ENCODE measurements at regions not wholly inside any gene's neighbourhood (a gene's known extent, or its start where the extent isn't known, plus 50 kb on each side); places are given as distances from the start of the nearest gene placed in this dataset.

DNA sequence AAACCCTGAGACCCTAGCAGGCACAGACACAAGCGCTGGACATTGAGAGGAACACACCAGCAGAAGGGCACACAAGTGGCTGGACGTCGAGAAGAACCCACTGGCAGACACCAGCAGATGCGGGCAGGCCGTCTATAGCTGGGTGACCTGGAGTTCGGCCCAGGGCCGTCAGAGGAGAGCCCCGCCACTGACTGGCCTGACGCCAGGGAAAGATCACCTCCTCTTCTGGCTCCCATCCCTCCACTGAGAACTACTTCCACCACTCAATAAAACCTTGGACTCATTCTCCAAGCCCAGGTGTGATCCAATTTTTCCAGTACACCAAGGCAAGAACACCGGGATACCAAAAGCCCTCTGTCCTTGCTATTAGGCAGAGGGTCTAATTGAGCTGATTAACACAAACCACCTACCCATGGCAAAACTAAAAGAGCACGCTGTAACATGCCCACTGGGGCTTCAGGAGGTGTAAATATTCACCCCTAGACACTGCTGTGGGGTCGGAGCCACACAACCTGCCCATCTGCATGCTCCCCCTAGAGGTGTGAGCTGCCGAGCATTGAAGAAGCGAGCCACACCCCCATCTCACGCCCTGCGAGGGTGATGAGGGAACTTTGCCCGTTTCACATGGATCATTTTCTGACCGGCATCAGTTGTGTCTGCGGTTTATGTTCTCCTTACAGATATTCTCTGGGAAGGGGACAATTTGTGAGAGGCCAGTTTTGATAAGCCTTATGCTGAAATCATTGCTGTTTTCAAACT is 104.8 kb downstream of the HLX start:
- no peak for DNase-seq

GRCh38 chr1:220990427-220991339 is 111.4 kb downstream of the HLX start:
- DNase-seq = peak; percentile 2

DNA sequence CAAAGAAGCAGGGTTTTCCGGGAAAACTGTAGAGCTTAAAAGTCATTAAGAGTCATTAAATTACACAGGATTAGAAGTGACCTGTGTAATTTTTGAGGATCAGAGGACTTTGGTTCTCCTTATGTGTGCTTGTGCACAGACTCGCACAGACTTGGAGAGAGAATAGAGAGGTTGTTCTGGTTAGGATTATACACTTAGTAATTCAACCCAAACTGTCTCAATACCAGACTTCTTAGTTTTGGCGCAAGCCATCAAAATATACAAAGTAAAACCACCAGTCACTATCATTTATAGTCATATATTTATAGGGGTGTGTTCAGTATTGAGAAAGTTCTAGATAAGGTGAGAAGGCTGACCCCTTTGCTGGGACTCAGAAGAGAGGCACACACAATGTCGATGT is 112.3 kb downstream of the HLX start:
- DNase-seq = no peak

DNA sequence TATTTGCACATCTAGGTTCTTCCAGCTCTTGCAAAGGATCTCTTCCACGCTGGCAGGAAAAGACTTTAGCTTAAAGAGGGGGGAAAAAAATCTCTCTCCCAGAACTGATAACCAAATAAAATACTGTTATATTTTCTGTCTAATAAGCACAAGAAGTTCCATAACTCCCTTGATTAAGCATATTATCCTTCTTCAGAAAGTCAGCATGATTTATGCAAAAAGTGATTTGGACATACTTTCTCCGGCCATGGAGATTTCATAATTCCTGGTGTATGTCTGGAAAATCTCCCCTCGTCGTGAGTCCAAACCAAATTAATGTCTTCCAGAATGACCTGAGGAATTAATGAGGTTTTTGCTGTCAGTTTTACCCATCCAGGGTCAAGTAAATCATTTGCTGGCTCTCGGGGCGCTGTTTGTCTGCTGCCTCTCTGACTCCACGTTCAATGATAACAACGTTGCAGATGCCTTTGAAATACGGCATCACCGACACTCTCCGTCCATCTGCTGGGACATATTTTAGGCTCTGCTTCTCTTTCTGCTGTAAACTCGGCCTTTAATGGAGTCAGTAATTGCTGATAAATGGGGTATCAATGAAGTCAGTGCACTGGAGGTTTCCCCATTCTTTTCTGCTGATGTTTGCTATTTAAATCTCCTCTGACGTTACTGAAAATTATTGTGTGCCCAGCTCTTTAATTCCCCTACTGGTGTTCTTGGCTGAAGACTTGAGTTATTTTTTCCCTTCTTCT is 112.9 kb downstream of the HLX start:
- no peak for DNase-seq

DNA sequence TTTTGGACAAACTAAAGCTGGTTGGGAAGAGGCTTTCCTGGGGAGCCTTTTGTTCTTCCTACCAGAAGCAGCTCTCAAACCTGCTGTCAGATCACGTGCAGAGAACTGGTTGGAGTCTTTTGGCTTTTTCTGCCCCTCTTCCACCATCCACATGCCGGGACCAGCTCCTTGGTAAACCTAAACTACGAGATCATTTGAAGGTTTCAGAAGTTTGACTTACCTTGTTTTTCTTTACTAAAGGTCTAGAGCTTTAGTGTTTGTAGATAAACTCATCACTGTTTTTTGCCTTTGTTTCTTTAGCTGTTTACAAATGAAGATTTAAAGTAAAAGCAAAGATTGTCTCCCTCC is 113.4 kb downstream of the HLX start:
- no peak for DNase-seq

DNA sequence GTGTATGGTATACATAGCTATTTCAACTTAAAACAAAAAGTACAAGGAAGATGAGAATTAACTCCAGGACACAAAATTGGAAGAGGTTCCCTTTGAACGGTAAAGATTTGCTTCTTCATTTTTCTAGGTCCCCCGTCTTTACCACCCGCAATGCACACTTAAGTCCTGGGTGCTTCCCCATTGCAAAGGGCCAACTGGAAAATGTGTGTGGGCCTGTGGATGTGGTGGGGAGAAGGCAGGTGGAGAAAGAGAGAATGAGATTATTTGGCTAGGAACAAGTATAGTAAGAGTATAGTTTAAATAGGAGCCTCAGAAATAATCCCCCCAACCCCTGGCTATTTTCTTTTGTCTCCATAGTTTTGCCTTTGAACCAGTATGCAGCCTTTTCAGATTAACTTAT is 115.4 kb downstream of the HLX start:
- DNase-seq = no peak

DNA sequence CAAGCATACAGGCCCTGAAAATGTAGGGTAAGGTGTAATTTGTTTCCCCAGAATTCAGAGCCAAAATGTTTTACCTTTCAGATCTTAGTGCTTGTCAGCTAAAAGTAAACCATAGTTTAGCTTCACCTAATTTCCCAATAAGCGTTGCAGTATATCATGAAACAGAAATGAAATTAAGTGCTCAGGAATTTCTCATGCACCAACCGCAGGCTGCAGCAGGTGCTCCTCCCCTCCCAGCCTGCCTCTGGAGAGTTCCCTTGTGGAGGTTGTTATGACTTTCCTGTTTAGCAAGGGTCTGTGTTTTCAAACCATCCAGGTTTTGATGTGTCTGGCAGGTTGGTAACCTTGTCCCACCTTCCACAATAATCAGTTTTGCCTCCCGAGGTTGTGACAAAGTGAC is 118.5 kb downstream of the HLX start:
- no peak for DNase-seq

DNA sequence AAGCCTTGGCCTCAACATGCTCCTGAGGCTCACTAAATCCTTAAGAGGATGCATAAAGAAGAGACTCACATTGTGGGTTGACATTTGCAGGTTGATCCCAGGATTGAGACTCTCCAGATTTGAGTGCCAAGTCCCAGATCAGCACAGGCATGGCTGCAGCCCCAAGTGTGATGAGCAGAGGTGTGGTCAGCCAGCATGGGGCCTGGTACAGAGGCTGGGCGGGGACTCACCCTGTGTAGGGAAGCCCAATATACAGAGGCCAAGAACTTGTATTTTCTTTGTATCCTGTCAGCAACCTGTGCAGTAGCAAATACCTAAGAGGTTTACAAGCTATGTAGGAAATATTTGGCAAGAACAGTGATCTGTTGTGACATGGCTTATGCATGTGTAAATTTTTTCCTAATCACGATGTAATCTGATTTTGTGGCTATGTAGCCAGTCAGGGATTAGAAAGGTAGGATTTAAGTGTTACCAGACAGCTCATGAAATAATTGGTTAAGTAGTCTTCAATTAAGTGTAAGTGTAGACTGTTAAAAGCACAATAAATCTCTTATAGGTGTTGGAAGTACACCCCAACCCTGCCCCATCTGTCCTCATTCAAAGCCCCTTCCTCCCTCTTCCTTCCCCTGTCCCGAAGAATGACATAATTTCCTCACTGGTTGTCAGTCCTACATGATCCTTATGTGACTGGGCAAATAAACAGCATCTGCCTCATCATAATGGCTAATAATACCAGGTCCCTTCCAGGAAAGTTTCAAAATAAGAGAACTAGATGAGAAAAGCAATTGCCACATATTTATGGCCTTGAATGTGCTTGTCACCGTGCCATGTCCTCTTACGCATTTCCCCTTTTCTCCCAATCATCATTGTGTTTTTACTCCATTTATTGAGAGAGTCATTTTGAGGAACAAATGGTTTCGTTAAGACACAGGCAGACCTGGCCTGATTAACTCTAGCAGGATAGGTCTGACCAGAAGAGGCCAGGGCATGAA is 120.9 kb downstream of the HLX start:
- no peak for DNase-seq

DNA sequence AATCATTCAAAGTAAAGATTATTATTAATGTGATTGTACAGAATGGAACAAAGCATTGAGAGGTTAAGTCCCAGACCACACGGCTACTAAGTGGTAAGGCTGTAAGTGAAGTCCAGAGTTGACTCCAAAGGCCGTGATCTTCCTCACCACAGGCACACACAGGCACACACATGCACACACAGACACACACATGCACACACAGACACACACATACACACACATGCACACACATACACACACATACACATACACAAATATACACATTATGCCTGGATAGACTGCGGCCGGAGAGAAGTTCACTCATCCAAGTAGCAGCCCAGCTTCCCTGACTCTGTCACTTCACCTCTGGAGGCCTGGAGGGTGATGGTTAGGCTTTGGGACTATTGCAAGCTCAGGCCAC is 121.9 kb downstream of the HLX start:
- DNase-seq = no peak

DNA sequence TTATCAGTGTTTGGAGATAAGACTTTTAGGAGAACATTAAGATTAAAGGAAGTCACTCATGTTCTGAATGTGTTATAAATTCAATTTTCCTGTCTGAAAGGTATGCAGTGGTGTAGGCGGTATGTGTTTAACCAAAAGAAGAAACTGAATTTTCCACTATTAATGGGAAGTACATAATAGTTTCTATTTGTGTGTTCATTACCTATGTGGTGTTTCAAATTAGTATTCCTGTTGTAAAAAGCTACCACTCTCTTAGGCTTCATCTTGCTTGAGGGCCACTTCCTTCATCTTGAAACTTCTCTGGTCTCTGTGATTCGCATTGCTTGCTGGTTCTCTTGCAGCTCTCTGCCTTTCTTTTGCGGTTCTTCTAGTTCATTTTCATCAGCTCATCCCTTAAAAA is 123.4 kb downstream of the HLX start:
- DNase-seq = no peak

DNA sequence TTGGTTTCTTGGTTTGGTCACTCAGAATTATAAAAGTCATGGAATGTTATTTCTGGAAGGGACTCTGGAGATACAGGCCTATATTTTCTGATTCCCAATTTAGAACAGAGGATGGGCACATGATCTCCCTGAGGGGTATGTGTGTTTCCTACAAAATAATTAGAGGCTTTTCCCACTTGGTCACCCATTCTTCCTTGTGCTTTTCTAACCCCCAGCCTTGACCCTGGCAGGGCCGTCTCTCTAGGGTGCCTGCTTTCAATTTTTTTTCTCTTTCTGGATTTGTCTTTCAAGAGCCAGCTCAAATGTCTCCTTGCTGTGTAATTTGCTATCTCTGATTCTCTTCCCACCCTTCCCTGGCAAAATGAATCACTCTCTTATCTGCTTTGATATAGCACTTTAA is 131.9 kb downstream of the HLX start:
- no peak for DNase-seq

GRCh38 chr1:221012120-221012519 is 132.9 kb downstream of the HLX start:
- no peak for DNase-seq

- DNase-seq = no peak
Measured at GRCh38 chr1:221013691-221014660, 134.7 kb downstream of the HLX start.

DNA sequence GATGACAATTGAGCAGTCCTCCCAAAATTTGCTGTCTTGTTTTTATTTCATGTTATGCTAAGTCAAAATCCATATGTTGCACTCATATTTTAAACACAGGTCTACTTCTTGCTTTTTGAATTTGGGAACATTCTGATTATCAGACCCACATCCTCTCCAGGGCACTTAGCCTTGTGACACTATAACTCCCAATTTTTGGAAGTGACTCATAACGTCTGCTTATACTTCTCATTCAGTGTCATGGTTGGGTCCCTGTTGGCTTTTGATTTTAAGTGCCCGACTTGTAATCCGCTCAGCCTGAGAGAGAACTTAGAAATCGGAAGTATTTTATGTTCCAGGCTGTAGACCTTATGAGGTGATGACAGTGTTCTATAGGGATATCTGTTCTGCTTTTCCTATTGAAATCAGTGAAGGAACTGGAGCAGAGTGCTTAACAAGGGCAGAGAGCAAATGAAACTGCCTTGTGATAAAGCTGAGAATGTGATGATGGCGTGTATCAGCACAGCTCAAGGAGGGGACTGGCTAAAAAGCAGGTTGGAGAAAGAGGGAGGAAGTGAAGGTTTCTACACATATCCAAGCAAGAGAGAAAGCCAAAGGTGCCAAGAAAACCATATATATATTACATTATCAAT is 136.0 kb downstream of the HLX start:
- no peak for DNase-seq

DNA sequence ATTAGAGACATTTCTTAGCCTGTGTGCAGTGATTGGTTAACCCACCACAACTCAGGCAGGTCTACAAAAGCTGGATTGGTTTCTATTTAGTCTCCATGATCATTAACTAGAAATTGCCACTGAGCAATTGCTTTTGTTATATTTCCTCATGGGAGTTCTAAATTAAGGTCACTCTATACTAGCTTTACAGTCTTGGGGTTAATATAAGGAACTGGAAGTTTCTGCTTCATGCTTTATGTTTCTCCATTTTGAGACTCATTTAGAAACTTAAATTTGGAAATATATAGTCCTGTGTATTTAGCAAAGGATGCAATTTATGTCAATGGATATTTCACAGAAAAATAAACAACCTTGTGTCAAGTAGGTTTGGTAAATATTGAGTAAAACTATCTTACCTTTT is 137.5 kb downstream of the HLX start:
- no peak for DNase-seq

DNA sequence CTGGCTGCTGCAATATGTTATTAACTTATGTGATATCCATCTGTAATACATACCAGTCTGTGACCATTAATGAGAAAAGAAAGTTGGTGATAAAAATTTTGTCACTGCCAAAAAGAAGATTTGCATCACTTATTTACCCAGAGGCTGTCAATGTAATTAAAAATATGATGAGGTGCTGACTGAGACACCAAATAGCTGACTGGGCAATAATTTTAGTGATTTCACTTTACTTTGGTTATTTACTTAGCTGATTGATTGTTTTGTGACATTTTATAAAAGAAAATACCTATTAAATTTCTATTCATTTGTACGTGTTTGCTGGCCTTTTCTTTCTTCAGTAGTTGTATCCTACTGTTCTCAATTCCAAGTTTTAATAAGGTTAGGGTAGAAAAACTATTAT is 139.2 kb downstream of the HLX start:
- no peak for DNase-seq

GRCh38 chr1:221022331-221022730 is 143.1 kb downstream of the HLX start:
- no peak for DNase-seq

GRCh38 chr1:221023482-221023881 is 144.2 kb downstream of the HLX start:
- DNase-seq = no peak

DNA sequence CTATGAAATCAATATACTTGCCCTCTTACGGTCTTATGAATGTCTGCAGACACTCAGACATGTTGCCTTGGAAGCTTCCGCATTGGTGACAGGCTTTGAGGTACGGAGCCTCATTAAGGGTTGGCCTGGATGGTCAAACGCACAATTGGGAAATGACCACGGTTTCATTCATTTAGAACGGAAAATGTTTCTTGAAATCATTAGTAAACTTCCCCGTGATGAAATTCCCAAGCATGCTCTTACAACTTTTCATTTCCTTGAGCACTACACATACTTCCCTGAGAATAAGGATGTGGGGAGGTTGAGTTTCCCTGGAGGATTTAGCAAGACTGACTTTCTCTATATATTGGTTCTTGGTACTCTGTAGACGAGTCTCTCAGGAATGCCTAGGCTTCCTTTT is 146.3 kb downstream of the HLX start:
- DNase-seq = no peak

- DNase-seq = no peak
Measured at GRCh38 chr1:221025956-221026355, 146.7 kb downstream of the HLX start.
